ENCODE measurements at regions not wholly inside any gene's neighbourhood (a gene's known extent, or its start where the extent isn't known, plus 50 kb on each side); places are given as distances from the start of the nearest gene placed in this dataset.

- Mint-ChIP-seq H3K4me1 (no peaks in the 10 kb centered on the region), H3K27ac (no peak overlapping the region), H3K27me3 (ENCODE audit: insufficient read depth, low read depth, poor library complexity) (no peaks in the 10 kb centered on the region), H3K9me3 (no peaks in the 10 kb centered on the region), H3K4me3 (no peak overlapping the region), H3K36me3 (ENCODE audit: low read depth) (no peaks in the 10 kb centered on the region)
- no peaks in the 10 kb centered on the region for H3K4me1 ChIP-seq (ENCODE audit: insufficient read depth)
- H2AFZ ChIP-seq, result no peak overlapping the region
- H3K27ac ChIP-seq (ENCODE audit: low read depth), result no peak overlapping the region
- TF ChIP-seq JUNB (IDR thresholded peaks at IDR 0.05; ENCODE audit: unreplicated experiment), result no peak
- no peak for TF ChIP-seq ZNF114 (CRISPR knock-in tag; IDR thresholded peaks at IDR 0.05)
- TF ChIP-seq NANOG (IDR thresholded peaks at IDR 0.05; ENCODE audit: borderline replicate concordance), result no peak
- TF ChIP-seq, protein P1, sequence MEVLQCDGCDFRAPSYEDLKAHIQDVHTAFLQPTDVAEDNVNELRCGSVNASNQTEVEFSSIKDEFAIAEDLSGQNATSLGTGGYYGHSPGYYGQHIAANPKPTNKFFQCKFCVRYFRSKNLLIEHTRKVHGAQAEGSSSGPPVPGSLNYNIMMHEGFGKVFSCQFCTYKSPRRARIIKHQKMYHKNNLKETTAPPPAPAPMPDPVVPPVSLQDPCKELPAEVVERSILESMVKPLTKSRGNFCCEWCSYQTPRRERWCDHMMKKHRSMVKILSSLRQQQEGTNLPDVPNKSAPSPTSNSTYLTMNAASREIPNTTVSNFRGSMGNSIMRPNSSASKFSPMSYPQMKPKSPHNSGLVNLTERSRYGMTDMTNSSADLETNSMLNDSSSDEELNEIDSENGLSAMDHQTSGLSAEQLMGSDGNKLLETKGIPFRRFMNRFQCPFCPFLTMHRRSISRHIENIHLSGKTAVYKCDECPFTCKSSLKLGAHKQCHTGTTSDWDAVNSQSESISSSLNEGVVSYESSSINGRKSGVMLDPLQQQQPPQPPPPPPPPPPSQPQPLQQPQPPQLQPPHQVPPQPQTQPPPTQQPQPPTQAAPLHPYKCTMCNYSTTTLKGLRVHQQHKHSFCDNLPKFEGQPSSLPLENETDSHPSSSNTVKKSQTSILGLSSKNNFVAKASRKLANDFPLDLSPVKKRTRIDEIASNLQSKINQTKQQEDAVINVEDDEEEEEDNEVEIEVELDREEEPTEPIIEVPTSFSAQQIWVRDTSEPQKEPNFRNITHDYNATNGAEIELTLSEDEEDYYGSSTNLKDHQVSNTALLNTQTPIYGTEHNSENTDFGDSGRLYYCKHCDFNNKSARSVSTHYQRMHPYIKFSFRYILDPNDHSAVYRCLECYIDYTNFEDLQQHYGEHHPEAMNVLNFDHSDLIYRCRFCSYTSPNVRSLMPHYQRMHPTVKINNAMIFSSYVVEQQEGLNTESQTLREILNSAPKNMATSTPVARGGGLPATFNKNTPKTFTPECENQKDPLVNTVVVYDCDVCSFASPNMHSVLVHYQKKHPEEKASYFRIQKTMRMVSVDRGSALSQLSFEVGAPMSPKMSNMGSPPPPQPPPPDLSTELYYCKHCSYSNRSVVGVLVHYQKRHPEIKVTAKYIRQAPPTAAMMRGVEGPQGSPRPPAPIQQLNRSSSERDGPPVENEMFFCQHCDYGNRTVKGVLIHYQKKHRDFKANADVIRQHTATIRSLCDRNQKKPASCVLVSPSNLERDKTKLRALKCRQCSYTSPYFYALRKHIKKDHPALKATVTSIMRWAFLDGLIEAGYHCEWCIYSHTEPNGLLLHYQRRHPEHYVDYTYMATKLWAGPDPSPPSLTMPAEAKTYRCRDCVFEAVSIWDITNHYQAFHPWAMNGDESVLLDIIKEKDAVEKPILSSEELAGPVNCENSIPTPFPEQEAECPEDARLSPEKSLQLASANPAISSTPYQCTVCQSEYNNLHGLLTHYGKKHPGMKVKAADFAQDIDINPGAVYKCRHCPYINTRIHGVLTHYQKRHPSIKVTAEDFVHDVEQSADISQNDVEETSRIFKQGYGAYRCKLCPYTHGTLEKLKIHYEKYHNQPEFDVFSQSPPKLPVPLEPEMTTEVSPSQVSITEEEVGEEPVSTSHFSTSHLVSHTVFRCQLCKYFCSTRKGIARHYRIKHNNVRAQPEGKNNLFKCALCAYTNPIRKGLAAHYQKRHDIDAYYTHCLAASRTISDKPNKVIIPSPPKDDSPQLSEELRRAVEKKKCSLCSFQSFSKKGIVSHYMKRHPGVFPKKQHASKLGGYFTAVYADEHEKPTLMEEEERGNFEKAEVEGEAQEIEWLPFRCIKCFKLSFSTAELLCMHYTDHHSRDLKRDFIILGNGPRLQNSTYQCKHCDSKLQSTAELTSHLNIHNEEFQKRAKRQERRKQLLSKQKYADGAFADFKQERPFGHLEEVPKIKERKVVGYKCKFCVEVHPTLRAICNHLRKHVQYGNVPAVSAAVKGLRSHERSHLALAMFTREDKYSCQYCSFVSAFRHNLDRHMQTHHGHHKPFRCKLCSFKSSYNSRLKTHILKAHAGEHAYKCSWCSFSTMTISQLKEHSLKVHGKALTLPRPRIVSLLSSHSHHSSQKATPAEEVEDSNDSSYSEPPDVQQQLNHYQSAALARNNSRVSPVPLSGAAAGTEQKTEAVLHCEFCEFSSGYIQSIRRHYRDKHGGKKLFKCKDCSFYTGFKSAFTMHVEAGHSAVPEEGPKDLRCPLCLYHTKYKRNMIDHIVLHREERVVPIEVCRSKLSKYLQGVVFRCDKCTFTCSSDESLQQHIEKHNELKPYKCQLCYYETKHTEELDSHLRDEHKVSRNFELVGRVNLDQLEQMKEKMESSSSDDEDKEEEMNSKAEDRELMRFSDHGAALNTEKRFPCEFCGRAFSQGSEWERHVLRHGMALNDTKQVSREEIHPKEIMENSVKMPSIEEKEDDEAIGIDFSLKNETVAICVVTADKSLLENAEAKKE (CRISPR knock-in tag; IDR thresholded peaks at IDR 0.05), result no peak
- TF ChIP-seq, protein P2, sequence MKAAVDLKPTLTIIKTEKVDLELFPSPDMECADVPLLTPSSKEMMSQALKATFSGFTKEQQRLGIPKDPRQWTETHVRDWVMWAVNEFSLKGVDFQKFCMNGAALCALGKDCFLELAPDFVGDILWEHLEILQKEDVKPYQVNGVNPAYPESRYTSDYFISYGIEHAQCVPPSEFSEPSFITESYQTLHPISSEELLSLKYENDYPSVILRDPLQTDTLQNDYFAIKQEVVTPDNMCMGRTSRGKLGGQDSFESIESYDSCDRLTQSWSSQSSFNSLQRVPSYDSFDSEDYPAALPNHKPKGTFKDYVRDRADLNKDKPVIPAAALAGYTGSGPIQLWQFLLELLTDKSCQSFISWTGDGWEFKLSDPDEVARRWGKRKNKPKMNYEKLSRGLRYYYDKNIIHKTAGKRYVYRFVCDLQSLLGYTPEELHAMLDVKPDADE (IDR thresholded peaks at IDR 0.05), result no peak
- TF ChIP-seq STAT1 (IDR thresholded peaks at IDR 0.05; ENCODE audit: unreplicated experiment), result no peak
- TF ChIP-seq EZH2phosphoT487 (IDR thresholded peaks at IDR 0.05; ENCODE audit: unreplicated experiment), result no peak
- TF ChIP-seq CTCF (conservative IDR thresholded peaks at IDR 0.05; ENCODE audit: low read depth in 2 of 2), result no peak
- TF ChIP-seq, protein P3, sequence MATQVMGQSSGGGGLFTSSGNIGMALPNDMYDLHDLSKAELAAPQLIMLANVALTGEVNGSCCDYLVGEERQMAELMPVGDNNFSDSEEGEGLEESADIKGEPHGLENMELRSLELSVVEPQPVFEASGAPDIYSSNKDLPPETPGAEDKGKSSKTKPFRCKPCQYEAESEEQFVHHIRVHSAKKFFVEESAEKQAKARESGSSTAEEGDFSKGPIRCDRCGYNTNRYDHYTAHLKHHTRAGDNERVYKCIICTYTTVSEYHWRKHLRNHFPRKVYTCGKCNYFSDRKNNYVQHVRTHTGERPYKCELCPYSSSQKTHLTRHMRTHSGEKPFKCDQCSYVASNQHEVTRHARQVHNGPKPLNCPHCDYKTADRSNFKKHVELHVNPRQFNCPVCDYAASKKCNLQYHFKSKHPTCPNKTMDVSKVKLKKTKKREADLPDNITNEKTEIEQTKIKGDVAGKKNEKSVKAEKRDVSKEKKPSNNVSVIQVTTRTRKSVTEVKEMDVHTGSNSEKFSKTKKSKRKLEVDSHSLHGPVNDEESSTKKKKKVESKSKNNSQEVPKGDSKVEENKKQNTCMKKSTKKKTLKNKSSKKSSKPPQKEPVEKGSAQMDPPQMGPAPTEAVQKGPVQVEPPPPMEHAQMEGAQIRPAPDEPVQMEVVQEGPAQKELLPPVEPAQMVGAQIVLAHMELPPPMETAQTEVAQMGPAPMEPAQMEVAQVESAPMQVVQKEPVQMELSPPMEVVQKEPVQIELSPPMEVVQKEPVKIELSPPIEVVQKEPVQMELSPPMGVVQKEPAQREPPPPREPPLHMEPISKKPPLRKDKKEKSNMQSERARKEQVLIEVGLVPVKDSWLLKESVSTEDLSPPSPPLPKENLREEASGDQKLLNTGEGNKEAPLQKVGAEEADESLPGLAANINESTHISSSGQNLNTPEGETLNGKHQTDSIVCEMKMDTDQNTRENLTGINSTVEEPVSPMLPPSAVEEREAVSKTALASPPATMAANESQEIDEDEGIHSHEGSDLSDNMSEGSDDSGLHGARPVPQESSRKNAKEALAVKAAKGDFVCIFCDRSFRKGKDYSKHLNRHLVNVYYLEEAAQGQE (IDR thresholded peaks at IDR 0.05; ENCODE audit: unreplicated experiment), result no peak
- H4K20me1 ChIP-seq (replicated peaks; ENCODE audit: insufficient read depth), result no peaks in the 10 kb centered on the region
- no peaks in the 10 kb centered on the region for H3F3A ChIP-seq (replicated peaks; ENCODE audit: low read depth)
- no peaks in the 10 kb centered on the region for H3K79me2 ChIP-seq (replicated peaks; ENCODE audit: insufficient read depth)
- no peaks in the 10 kb centered on the region for H3K9me2 ChIP-seq (ENCODE audit: insufficient read depth)
- H3K4me3 ChIP-seq, result no peak overlapping the region
- no peak for ATAC-seq
- H3K4me2 ChIP-seq, result no peak overlapping the region
- H3K27me3 ChIP-seq (ENCODE audit: insufficient read depth), result no peaks in the 10 kb centered on the region
- DNase-seq (ENCODE audit: low spot score), result no peak
- no peaks in the 10 kb centered on the region for H3K36me3 ChIP-seq (ENCODE audit: insufficient read depth)
These were observed 139.4 kb downstream of the ITGB8 start for GRCh38 chr7:20470082-20470481.
